ENCODE measurements at regions not wholly inside any gene's neighbourhood (a gene's known extent, or its start where the extent isn't known, plus 50 kb on each side); places are given as distances from the start of the nearest gene placed in this dataset.

DNA sequence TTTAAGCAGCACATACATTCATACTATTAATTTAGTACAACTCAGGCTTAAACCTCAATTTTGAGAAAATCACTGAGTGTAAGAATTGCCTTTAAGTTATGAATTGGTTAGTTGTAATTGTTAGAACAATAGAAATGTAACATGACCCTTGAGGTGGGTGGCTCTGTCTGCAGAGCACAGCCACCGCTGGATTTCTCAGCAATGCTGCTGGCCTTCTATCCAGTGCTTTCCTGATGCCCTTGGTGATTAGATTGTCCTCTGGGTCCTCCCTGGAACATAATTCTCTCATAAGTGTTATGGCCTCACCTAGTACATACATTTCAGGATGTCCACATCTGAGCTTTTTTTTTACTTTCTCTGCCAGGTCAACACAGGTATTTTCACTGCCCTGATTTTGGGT is 213.2 kb downstream of the SLC7A11 start:
- TF ChIP-seq POLR2AphosphoS5 (IDR thresholded peaks at IDR 0.05) (no peak), CTCF (IDR thresholded peaks at IDR 0.05) (no peak)

All from upper lobe of left lung (tissue), 4 donors.